BJ (cell line): ENCODE measurements at regions not wholly inside any gene's neighbourhood (a gene's known extent, or its start where the extent isn't known, plus 50 kb on each side); places are given as distances from the start of the nearest gene placed in this dataset.

Experiments
- CTCF ChIA-PET: fragments of 350-600 bp; formaldehyde crosslinking; extraction: SDS; loops from one replicate; lab custom pipeline; 2021; ENCODE audit warnings: antibody characterized with exemption, inconsistent platforms; lab: Yijun Ruan, JAX
- POLR2A ChIA-PET: fragments of 300-600 bp; sonication (Branson Sonifier 250); formaldehyde crosslinking; extraction: SDS; loops from one replicate; lab custom pipeline; 2021; ENCODE audit warnings: antibody characterized with exemption; lab: Charles Lee
- DNase-seq: peaks from one replicate; pipeline ENCODE4 v3.0.0-alpha.2; 2011; ENCODE audit warnings: low read depth
- H3K27me3 ChIP-seq: 2 replicates; pipeline ENCODE4 v1.6.0; 2011; ENCODE audit warnings: low read length; ENCODE audit not compliant: control insufficient read depth, insufficient read depth
- H3K36me3 ChIP-seq: 2 replicates; pipeline ENCODE4 v1.5.1; 2011; ENCODE audit warnings: low read length; ENCODE audit not compliant: control insufficient read depth, insufficient read depth
- H3K4me3 ChIP-seq: 2 replicates; pipeline ENCODE4 v1.5.1; 2011; ENCODE audit warnings: low read depth, mild to moderate bottlenecking, control low read depth, low read length
- TF ChIP-seq, protein P1 (sequence below): IDR thresholded peaks from 2 replicates; pipeline ENCODE4 v1.5.1; 2011; ENCODE audit warnings: low read depth, mild to moderate bottlenecking, control low read depth, inconsistent platforms, low read length, moderate library complexity; ENCODE audit not compliant: insufficient read depth

DNA sequence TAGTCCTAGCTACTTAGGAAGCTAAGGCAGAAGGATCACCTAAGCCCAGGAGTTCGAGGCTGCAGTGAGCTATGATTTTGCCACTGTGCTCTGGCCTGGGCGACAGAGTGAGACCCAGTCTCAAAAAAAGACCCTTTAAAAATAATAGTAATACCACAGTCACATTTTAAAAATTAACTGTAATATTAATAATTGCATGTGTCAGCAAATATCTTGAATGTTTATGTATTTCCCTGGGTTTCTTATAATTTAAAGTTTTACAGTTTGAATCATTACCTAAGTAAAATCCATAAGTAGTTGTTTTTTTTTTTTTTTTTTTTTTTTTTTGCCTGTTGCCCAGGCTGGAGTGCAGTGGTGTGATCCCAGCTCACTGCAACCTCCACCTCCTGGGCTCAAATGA, 69.2 kb downstream of the LYZL2 start:
- Histone ChIP-seq H3K4me3 (no peak overlapping the region), H3K27me3 (peaks cover 6% of the 10 kb centered on the region), H3K36me3 (no peaks in the 10 kb centered on the region)
- no peak for DNase-seq
- ChIA-PET POLR2A (no interaction called here), CTCF (no interaction called here)
- TF ChIP-seq, protein P1, sequence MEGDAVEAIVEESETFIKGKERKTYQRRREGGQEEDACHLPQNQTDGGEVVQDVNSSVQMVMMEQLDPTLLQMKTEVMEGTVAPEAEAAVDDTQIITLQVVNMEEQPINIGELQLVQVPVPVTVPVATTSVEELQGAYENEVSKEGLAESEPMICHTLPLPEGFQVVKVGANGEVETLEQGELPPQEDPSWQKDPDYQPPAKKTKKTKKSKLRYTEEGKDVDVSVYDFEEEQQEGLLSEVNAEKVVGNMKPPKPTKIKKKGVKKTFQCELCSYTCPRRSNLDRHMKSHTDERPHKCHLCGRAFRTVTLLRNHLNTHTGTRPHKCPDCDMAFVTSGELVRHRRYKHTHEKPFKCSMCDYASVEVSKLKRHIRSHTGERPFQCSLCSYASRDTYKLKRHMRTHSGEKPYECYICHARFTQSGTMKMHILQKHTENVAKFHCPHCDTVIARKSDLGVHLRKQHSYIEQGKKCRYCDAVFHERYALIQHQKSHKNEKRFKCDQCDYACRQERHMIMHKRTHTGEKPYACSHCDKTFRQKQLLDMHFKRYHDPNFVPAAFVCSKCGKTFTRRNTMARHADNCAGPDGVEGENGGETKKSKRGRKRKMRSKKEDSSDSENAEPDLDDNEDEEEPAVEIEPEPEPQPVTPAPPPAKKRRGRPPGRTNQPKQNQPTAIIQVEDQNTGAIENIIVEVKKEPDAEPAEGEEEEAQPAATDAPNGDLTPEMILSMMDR, result no peak

DNA sequence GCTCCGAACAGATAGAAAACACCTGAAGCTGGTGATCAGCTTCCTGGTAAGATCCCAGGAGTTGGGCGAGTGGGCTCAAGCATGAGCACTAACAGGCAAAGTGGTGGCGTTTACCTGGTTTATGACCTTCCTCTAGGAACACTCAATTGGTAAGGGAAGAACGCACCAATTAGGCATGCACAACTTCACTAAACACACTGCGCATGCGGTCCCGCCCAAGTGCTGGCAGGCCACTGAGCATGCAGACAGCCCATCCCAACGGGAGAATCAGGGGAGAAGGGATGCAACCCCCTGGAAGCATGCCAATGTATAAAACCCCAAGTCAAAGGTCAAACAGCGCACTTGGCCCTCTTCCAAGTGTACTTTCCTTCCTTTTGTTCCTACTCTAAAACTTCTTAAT, 70.4 kb downstream of the LYZL2 start:
- Histone ChIP-seq H3K36me3 (no peaks in the 10 kb centered on the region), H3K27me3 (peaks cover 5% of the 10 kb centered on the region), H3K4me3 (no peak overlapping the region)
- TF ChIP-seq, protein P1, result no peak
- no peak for DNase-seq
- POLR2A ChIA-PET, result no interaction called here
- CTCF ChIA-PET, result interaction anchor here (0.8 to 1.2 kb wide), 2 partner anchors 23 to 32 kb away, joined by 3 to 4 read pairs; no protein-coding TSS in a partner anchor

DNA sequence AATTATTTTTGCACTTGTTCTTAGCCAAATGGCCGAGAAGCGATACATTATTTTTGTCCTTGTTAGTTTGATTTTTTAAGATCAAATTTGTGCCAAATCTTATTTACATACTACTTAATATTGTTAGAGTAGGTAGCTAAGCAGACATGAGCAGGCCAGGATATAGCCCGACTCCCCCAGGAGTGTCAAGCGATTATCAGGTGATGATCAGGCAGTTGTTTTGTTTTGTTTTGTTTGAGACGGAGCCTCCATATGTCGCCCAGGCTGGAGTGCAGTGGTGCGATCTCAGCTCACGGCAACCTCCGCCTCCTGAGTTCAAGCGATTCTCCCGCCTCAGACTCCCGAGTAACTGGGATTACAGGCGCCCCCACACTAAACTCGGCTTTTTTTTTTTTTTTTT, 71.1 kb downstream of the LYZL2 start:
- TF ChIP-seq, protein P1, result no peak
- POLR2A ChIA-PET, result no interaction called here
- CTCF ChIA-PET, result interaction anchor here (1.2 kb wide), 1 partner anchor 33 kb away, joined by 4 read pairs; no protein-coding TSS in a partner anchor
- DNase-seq, result no peak
- peaks cover 2% of the 10 kb centered on the region; the same call in 1 of the 2 replicates for H3K27me3 ChIP-seq
- H3K36me3 ChIP-seq, result no peaks in the 10 kb centered on the region
- H3K4me3 ChIP-seq, result no peak overlapping the region

DNA sequence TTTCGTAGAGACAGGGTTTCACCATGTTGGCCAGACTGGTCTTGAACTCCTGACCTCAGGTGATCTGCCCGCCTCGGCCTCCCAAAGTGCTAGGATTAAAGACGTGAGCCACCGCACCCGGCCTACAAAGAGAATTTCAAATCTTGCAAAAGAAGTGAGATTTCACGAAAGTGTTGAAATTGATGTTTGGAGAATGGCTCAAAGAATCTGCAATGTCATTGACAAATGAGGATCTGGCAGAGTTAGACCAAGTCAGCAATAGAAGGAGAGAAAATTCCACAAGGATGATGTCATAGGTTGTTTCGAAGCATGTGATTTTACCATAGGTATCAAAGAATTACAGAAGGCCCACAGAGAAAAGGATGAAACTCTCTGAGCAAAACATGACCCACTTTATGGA, 71.7 kb downstream of the LYZL2 start:
- no peak overlapping the region for H3K4me3 ChIP-seq
- CTCF ChIA-PET, result interaction anchor here (1.2 to 1.9 kb wide), 2 partner anchors 33 kb away, joined by 4 to 5 read pairs; no protein-coding TSS in a partner anchor
- peaks cover 2% of the 10 kb centered on the region; the same call in 1 of the 2 replicates for H3K27me3 ChIP-seq
- DNase-seq, result no peak
- POLR2A ChIA-PET, result no interaction called here
- TF ChIP-seq, protein P1, result no peak
- H3K36me3 ChIP-seq, result no peaks in the 10 kb centered on the region

DNA sequence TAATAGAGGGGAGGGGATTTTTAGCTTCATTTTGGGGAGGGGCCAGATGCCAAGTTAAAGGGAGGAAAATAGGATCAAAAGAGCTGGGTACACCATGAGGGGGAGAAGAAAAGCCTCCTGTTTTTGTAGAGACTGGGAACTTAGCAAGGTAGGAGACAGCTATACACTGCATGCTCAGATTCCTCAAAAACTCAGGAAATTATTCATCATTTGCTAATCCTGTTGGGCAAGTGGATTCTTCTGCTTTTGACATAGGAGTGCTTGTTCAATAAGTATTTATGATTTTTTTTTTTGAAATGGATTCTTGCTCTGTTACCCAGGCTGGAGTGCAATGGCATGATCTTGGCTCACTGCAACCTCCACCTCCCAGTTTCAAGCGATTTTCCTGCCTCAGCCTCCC, 73.4 kb downstream of the LYZL2 start:
- Histone ChIP-seq H3K27me3 (no peaks in the 10 kb centered on the region), H3K36me3 (no peaks in the 10 kb centered on the region), H3K4me3 (no peak overlapping the region)
- no peak for DNase-seq
- CTCF ChIA-PET, result interaction anchor here (0.6 to 1.9 kb wide), 3 partner anchors 12 to 83 kb away, joined by 3 to 5 read pairs (median 4); no protein-coding TSS in a partner anchor
- TF ChIP-seq, protein P1, result no peak
- POLR2A ChIA-PET, result no interaction called here
